GM12892 (cell line): ENCODE measurements at regions not wholly inside any gene's neighbourhood (a gene's known extent, or its start where the extent isn't known, plus 50 kb on each side); places are given as distances from the start of the nearest gene placed in this dataset.

Source experiments
- POLR2A ChIP-seq: IDR thresholded peaks from 2 replicates; pipeline ENCODE4 v1.6.1; 2011; ENCODE audit warnings: low read depth, low read length, control low read depth
- POLR2AphosphoS5 ChIP-seq: IDR thresholded peaks from 2 replicates; pipeline ENCODE4 v1.6.1; 2011; ENCODE audit warnings: low read depth, low read length, control low read depth
- TAF1 ChIP-seq: IDR thresholded peaks from 2 replicates; pipeline ENCODE4 v1.6.1; 2011; ENCODE audit warnings: low read depth, mild to moderate bottlenecking, control low read depth, low read length, borderline replicate concordance

GRCh38 chr9:116094846-116095245 lies 58.7 kb upstream of the PAPPA start:
- TF ChIP-seq POLR2A = no peak
- TF ChIP-seq POLR2AphosphoS5 = no peak
- TF ChIP-seq TAF1 = no peak
